ENCODE measurements at regions not wholly inside any gene's neighbourhood (a gene's known extent, or its start where the extent isn't known, plus 50 kb on each side); places are given as distances from the start of the nearest gene placed in this dataset.

DNA sequence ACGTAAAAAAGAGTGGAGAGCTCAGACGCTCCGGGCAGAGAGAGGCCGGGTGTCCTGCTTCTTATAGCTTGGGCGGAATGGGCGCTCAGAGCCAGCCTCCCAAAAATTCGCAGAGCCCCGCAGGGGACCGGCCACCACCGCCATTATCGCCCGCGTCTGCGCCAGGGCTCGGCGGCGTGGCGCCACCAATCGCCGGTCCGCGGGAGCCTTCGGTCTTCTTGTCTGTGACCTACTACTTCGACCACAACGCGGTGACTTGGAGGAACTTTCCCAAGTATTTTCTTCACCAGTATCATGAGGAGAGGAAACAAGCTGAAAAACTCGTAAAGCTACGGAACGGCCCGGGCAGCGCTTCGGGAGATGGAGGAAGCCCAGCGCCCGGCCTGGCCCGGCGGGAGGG, 1138.1 kb upstream of the CHAC2 start:
- H3K4me1 Mint-ChIP-seq = no peaks in the 10 kb centered on the region
- peaks cover 3% of the 10 kb centered on the region for H3K36me3 Mint-ChIP-seq (ENCODE audit: low read depth)
- no peaks in the 10 kb centered on the region for H3F3A ChIP-seq (replicated peaks; ENCODE audit: low read depth)
- TF ChIP-seq NANOG (IDR thresholded peaks at IDR 0.05; ENCODE audit: borderline replicate concordance) (no peak), EZH2 (IDR thresholded peaks at IDR 0.05; ENCODE audit: low read depth, unreplicated experiment) (no peak)
- no peaks in the 10 kb centered on the region for H4K20me1 ChIP-seq (replicated peaks; ENCODE audit: insufficient read depth)
- H3K27me3 ChIP-seq (ENCODE audit: insufficient read depth) = no peaks in the 10 kb centered on the region
- no peak overlapping the region for H3K27ac Mint-ChIP-seq
- H3K4me3 ChIP-seq = no peak overlapping the region
- no peaks in the 10 kb centered on the region; the same call in 1 of the 2 replicates for H3K9me2 ChIP-seq (ENCODE audit: insufficient read depth)
- H3K4me1 ChIP-seq (ENCODE audit: insufficient read depth) = no peaks in the 10 kb centered on the region
- peaks cover 6% of the 10 kb centered on the region; the same call in 2 of the 3 replicates for H3K9me3 Mint-ChIP-seq
- ATAC-seq = no peak
- H3K36me3 ChIP-seq (ENCODE audit: insufficient read depth) = no peaks in the 10 kb centered on the region
- no peaks in the 10 kb centered on the region for H3K79me2 ChIP-seq (replicated peaks; ENCODE audit: insufficient read depth)
- no peak overlapping the region for H3K4me2 ChIP-seq
- H2AFZ ChIP-seq = no peak overlapping the region
- no peaks in the 10 kb centered on the region for H3K27me3 Mint-ChIP-seq (ENCODE audit: insufficient read depth, low read depth, poor library complexity)
- no peak overlapping the region for H3K27ac ChIP-seq (ENCODE audit: low read depth)
- DNase-seq (ENCODE audit: low spot score) = no peak
- no peak overlapping the region for H3K4me3 Mint-ChIP-seq

DNA sequence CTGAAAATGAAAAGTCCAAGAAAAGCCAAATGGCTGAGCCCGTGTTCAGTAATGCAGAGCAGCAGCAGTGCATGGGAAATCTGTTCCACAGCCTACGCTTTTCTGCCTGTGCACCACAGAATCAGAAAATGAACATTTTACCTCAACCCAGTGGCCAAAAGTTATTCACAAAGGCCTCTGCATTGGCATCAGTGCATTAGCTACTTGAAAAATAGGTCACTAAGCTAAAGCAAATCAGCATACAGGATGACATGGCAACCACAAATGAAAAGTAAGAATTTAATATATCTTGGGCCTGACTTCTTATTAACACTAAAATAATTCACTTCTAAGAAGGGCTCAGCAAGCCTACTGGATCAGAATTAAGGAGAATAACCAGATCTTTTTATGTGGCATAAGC, 1145.3 kb upstream of the CHAC2 start:
- TF ChIP-seq, protein P1, sequence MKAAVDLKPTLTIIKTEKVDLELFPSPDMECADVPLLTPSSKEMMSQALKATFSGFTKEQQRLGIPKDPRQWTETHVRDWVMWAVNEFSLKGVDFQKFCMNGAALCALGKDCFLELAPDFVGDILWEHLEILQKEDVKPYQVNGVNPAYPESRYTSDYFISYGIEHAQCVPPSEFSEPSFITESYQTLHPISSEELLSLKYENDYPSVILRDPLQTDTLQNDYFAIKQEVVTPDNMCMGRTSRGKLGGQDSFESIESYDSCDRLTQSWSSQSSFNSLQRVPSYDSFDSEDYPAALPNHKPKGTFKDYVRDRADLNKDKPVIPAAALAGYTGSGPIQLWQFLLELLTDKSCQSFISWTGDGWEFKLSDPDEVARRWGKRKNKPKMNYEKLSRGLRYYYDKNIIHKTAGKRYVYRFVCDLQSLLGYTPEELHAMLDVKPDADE (IDR thresholded peaks at IDR 0.05) = no peak
- TF ChIP-seq EZH2phosphoT487 (IDR thresholded peaks at IDR 0.05; ENCODE audit: unreplicated experiment) = no peak
- TF ChIP-seq ZNF114 (CRISPR knock-in tag; IDR thresholded peaks at IDR 0.05) = no peak
- TF ChIP-seq, protein P2, sequence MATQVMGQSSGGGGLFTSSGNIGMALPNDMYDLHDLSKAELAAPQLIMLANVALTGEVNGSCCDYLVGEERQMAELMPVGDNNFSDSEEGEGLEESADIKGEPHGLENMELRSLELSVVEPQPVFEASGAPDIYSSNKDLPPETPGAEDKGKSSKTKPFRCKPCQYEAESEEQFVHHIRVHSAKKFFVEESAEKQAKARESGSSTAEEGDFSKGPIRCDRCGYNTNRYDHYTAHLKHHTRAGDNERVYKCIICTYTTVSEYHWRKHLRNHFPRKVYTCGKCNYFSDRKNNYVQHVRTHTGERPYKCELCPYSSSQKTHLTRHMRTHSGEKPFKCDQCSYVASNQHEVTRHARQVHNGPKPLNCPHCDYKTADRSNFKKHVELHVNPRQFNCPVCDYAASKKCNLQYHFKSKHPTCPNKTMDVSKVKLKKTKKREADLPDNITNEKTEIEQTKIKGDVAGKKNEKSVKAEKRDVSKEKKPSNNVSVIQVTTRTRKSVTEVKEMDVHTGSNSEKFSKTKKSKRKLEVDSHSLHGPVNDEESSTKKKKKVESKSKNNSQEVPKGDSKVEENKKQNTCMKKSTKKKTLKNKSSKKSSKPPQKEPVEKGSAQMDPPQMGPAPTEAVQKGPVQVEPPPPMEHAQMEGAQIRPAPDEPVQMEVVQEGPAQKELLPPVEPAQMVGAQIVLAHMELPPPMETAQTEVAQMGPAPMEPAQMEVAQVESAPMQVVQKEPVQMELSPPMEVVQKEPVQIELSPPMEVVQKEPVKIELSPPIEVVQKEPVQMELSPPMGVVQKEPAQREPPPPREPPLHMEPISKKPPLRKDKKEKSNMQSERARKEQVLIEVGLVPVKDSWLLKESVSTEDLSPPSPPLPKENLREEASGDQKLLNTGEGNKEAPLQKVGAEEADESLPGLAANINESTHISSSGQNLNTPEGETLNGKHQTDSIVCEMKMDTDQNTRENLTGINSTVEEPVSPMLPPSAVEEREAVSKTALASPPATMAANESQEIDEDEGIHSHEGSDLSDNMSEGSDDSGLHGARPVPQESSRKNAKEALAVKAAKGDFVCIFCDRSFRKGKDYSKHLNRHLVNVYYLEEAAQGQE (IDR thresholded peaks at IDR 0.05; ENCODE audit: unreplicated experiment) = no peak
- TF ChIP-seq CREB1 (CRISPR knock-in tag; IDR thresholded peaks at IDR 0.05; ENCODE audit: low read depth) = no peak
- no peak for TF ChIP-seq EZH2 (IDR thresholded peaks at IDR 0.05; ENCODE audit: low read depth, unreplicated experiment)
- no peak for TF ChIP-seq POLR2AphosphoS5 (IDR thresholded peaks at IDR 0.05; ENCODE audit: low read depth)
- no peak for TF ChIP-seq STAT1 (IDR thresholded peaks at IDR 0.05; ENCODE audit: unreplicated experiment)
- no peak for TF ChIP-seq ZNF331 (CRISPR knock-in tag; IDR thresholded peaks at IDR 0.05; ENCODE audit: low read depth)
- no peak for TF ChIP-seq JUNB (IDR thresholded peaks at IDR 0.05; ENCODE audit: unreplicated experiment)
- TF ChIP-seq, protein P3, sequence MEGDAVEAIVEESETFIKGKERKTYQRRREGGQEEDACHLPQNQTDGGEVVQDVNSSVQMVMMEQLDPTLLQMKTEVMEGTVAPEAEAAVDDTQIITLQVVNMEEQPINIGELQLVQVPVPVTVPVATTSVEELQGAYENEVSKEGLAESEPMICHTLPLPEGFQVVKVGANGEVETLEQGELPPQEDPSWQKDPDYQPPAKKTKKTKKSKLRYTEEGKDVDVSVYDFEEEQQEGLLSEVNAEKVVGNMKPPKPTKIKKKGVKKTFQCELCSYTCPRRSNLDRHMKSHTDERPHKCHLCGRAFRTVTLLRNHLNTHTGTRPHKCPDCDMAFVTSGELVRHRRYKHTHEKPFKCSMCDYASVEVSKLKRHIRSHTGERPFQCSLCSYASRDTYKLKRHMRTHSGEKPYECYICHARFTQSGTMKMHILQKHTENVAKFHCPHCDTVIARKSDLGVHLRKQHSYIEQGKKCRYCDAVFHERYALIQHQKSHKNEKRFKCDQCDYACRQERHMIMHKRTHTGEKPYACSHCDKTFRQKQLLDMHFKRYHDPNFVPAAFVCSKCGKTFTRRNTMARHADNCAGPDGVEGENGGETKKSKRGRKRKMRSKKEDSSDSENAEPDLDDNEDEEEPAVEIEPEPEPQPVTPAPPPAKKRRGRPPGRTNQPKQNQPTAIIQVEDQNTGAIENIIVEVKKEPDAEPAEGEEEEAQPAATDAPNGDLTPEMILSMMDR (conservative IDR thresholded peaks at IDR 0.05; ENCODE audit: low read depth in 2 of 2) = no peak
- H3K4me3 Mint-ChIP-seq = no peak overlapping the region
- no peak overlapping the region for H3K4me2 ChIP-seq
- H3K27me3 ChIP-seq (ENCODE audit: insufficient read depth) = no peaks in the 10 kb centered on the region
- H3K27ac Mint-ChIP-seq = no peak overlapping the region
- H3K4me1 ChIP-seq (ENCODE audit: insufficient read depth) = peaks cover 12% of the 10 kb centered on the region
- H3K4me3 ChIP-seq = no peak overlapping the region
- no peaks in the 10 kb centered on the region for H3K36me3 Mint-ChIP-seq (ENCODE audit: low read depth)
- DNase-seq (ENCODE audit: low spot score) = no peak
- no peaks in the 10 kb centered on the region for H3K9me3 Mint-ChIP-seq
- no peaks in the 10 kb centered on the region for H3K27me3 Mint-ChIP-seq (ENCODE audit: insufficient read depth, low read depth, poor library complexity)
- H3K27ac ChIP-seq (ENCODE audit: low read depth) = no peak overlapping the region
- no peaks in the 10 kb centered on the region for H3K9me2 ChIP-seq (ENCODE audit: insufficient read depth)
- H4K20me1 ChIP-seq (replicated peaks; ENCODE audit: insufficient read depth) = no peaks in the 10 kb centered on the region
- H3K4me1 Mint-ChIP-seq = peaks cover 12% of the 10 kb centered on the region
- no peaks in the 10 kb centered on the region for H3K36me3 ChIP-seq (ENCODE audit: insufficient read depth)
- ATAC-seq = no peak
- H3K79me2 ChIP-seq (replicated peaks; ENCODE audit: insufficient read depth) = no peaks in the 10 kb centered on the region
- H2AFZ ChIP-seq = no peak overlapping the region
- no peaks in the 10 kb centered on the region for H3F3A ChIP-seq (replicated peaks; ENCODE audit: low read depth)

Measured in GM23338 (cell line).